ENCODE measurements at regions not wholly inside any gene's neighbourhood (a gene's known extent, or its start where the extent isn't known, plus 50 kb on each side); places are given as distances from the start of the nearest gene placed in this dataset.

DNA sequence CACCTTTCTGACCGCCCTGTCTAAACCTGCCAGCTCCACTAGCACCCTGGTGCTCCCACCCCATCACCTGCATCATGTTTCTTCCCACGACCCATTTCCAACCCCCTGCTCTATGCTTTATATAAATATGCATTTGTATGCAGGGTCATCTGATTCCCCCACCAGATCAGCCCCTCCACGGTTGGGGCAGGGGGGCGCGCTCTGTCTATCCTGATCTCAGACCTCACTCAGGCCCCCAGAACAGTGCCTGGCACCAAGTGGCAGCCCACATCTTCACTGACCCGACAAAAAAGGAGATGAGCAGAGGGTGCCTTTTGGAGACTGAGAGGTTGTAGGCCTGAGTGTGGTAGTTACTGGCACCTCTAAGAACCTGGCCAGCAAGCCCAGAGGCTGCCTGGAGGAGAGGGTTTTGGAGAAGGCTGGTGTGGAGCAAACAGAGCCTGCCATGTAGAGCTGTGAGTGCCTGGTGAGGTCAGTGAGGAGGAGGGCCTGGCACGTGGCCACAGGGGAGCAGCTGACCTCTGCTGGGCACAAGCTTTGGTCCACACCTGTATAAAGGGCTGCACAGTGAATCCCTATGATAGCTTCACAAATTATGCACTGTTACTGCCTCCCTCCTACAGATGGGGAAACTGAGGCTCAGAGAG lies 86.3 kb upstream of the RTL6 start:
- ChIA-PET POLR2A (no interaction called here), CTCF (interaction anchor here (0.6 to 1.5 kb wide), 2 partner anchors 43 to 1905 kb away, joined by 3 to 6 read pairs; no protein-coding TSS in a partner anchor)
- no peaks in the 10 kb centered on the region for H3K9me2 ChIP-seq
- H3F3A ChIP-seq (replicated peaks; ENCODE audit: insufficient read depth), result no peaks in the 10 kb centered on the region
- no peak overlapping the region for H3K4me2 ChIP-seq
- no peaks in the 10 kb centered on the region for H3K79me2 ChIP-seq (ENCODE audit: insufficient read depth)
- no peaks in the 10 kb centered on the region for H3K4me1 ChIP-seq (ENCODE audit: control insufficient read depth in 1 of 2, insufficient read depth in 2 of 2, low read depth in 1 of 2, low read length in 1 of 2)
- TF ChIP-seq GABPA (IDR thresholded peaks at IDR 0.05; ENCODE audit: low read depth) (no peak), SMC3 (IDR thresholded peaks at IDR 0.05; ENCODE audit: low read depth, low read length) (no peak), FOSL2 (IDR thresholded peaks at IDR 0.05; ENCODE audit: borderline replicate concordance, low read depth) (no peak), RFX5 (IDR thresholded peaks at IDR 0.05; ENCODE audit: low read length) (no peak), TAF1 (IDR thresholded peaks at IDR 0.05; ENCODE audit: borderline replicate concordance, low read depth, low read length) (no peak)
- TF ChIP-seq, protein P1, sequence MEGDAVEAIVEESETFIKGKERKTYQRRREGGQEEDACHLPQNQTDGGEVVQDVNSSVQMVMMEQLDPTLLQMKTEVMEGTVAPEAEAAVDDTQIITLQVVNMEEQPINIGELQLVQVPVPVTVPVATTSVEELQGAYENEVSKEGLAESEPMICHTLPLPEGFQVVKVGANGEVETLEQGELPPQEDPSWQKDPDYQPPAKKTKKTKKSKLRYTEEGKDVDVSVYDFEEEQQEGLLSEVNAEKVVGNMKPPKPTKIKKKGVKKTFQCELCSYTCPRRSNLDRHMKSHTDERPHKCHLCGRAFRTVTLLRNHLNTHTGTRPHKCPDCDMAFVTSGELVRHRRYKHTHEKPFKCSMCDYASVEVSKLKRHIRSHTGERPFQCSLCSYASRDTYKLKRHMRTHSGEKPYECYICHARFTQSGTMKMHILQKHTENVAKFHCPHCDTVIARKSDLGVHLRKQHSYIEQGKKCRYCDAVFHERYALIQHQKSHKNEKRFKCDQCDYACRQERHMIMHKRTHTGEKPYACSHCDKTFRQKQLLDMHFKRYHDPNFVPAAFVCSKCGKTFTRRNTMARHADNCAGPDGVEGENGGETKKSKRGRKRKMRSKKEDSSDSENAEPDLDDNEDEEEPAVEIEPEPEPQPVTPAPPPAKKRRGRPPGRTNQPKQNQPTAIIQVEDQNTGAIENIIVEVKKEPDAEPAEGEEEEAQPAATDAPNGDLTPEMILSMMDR (IDR thresholded peaks at IDR 0.05), result no peak
- H3K4me3 ChIP-seq (ENCODE audit: low read depth in 2 of 2, low read length in 1 of 2), result no peak overlapping the region
- H3K36me3 ChIP-seq (replicated peaks in 1 of 2; ENCODE audit: control insufficient read depth in 1 of 2, insufficient read depth in 2 of 2, low read length in 1 of 2), result no peaks in the 10 kb centered on the region
- H3K9ac ChIP-seq, result no peak overlapping the region
- WGBS (ENCODE audit: low lambda C conversion rate), result 61% methylated on average over 7 of the region's 7 CpGs
- H3K27me3 ChIP-seq (ENCODE audit: insufficient read depth), result no peaks in the 10 kb centered on the region
- H2AFZ ChIP-seq (ENCODE audit: low read depth), result no peak overlapping the region
- DNase-seq, result no peak
- H4K20me1 ChIP-seq (ENCODE audit: insufficient read depth), result no peaks in the 10 kb centered on the region
- no peak overlapping the region for H3K27ac ChIP-seq (ENCODE audit: low read depth in 2 of 2, low read length in 1 of 2)
- H3K9me3 ChIP-seq, result no peaks in the 10 kb centered on the region

DNA sequence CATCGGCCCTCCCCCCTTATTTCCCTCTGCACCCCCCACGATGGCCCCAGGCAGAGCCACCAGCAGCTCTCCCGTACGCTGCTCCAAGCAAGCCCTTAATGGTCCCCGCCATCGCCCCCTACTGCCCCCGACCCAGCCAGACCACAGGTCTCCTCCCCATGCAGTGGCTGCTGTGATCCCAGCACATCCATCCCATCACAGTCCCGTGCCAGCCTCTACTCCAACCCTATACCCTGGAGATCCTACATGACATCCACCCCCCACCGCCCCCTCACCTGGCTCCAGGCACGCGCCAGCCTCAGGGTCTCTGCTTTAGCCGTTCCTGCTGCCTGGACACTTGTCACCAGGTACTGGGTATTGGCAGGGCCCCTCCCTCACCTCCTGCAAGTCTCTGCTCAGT lies 85.8 kb upstream of the RTL6 start:
- Histone ChIP-seq H4K20me1 (ENCODE audit: insufficient read depth) (no peaks in the 10 kb centered on the region), H3K9me3 (no peaks in the 10 kb centered on the region), H2AFZ (ENCODE audit: low read depth) (no peak overlapping the region), H3K4me2 (no peak overlapping the region), H3K4me1 (ENCODE audit: control insufficient read depth in 1 of 2, insufficient read depth in 2 of 2, low read depth in 1 of 2, low read length in 1 of 2) (no peaks in the 10 kb centered on the region), H3K27me3 (ENCODE audit: insufficient read depth) (no peaks in the 10 kb centered on the region), H3K9ac (no peak overlapping the region), H3K36me3 (replicated peaks in 1 of 2; ENCODE audit: control insufficient read depth in 1 of 2, insufficient read depth in 2 of 2, low read length in 1 of 2) (no peaks in the 10 kb centered on the region), H3K9me2 (no peaks in the 10 kb centered on the region), H3K79me2 (ENCODE audit: insufficient read depth) (no peaks in the 10 kb centered on the region), H3K27ac (ENCODE audit: low read depth in 2 of 2, low read length in 1 of 2) (no peak overlapping the region), H3K4me3 (ENCODE audit: low read depth in 2 of 2, low read length in 1 of 2) (no peak overlapping the region), H3F3A (replicated peaks; ENCODE audit: insufficient read depth) (no peaks in the 10 kb centered on the region)
- TF ChIP-seq FOSL2 (IDR thresholded peaks at IDR 0.05; ENCODE audit: borderline replicate concordance, low read depth), result no peak
- DNase-seq, result no peak
- WGBS (ENCODE audit: low lambda C conversion rate), result 59% methylated on average over 11 of the region's 12 CpGs
- ChIA-PET CTCF (interaction anchor here (0.6 to 1.5 kb wide), 2 partner anchors 43 to 1905 kb away, joined by 3 to 6 read pairs; no protein-coding TSS in a partner anchor), POLR2A (no interaction called here)

DNA sequence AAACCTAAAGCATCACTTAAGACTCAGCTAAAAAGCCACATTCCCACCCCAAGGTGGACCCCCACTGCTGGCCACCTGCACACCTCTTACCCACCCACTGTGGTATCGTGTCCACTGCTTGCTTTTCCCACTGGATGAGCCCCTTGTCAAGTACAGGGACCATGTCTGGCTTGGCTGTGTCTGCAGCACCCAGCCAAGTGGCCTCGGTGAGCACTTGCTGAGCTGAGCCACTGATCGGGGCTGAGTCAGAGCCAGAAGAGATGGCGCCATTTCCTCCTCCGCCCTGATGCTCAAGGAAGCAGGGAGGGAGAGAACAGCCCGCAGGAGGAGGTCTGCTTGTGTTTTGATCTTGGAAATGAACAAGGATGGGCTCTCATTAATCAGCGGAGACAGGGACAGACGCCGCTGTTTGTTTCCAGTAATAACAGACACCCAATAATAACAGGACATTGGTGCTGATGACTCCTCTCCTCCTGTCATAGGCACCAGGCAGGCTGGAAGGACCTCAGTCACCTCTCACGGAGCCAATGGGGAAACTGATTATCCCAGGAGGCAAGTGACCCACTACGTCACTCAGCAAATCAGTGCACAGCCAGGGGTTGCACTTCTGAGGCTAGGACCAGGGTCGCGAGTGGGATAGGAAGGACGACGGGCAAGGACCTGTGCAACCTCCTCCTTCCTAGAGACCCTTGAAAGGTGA lies 85.2 kb upstream of the RTL6 start:
- Histone ChIP-seq H3K4me3 (ENCODE audit: low read depth in 2 of 2, low read length in 1 of 2) (no peak overlapping the region), H3K36me3 (replicated peaks in 1 of 2; ENCODE audit: control insufficient read depth in 1 of 2, insufficient read depth in 2 of 2, low read length in 1 of 2) (no peaks in the 10 kb centered on the region), H3K27me3 (ENCODE audit: insufficient read depth) (no peaks in the 10 kb centered on the region), H3K4me1 (ENCODE audit: control insufficient read depth in 1 of 2, insufficient read depth in 2 of 2, low read depth in 1 of 2, low read length in 1 of 2) (no peaks in the 10 kb centered on the region), H3K4me2 (no peak overlapping the region), H2AFZ (ENCODE audit: low read depth) (no peak overlapping the region), H3K79me2 (ENCODE audit: insufficient read depth) (no peaks in the 10 kb centered on the region), H3K27ac (ENCODE audit: low read depth in 2 of 2, low read length in 1 of 2) (no peak overlapping the region), H3K9ac (no peak overlapping the region), H3K9me3 (no peaks in the 10 kb centered on the region), H3K9me2 (no peaks in the 10 kb centered on the region), H4K20me1 (ENCODE audit: insufficient read depth) (no peaks in the 10 kb centered on the region), H3F3A (replicated peaks; ENCODE audit: insufficient read depth) (no peaks in the 10 kb centered on the region)
- DNase-seq, result no peak
- 61% methylated on average over 9 of the region's 15 CpGs for WGBS (ENCODE audit: low lambda C conversion rate)
- ChIA-PET CTCF (interaction anchor here (1.0 kb wide), 1 partner anchor 152 kb away, joined by 4 read pairs; no protein-coding TSS in a partner anchor), POLR2A (no interaction called here)
- TF ChIP-seq SIN3A (IDR thresholded peaks at IDR 0.05; ENCODE audit: borderline replicate concordance, low read depth, low read length) (no peak), NFIC (IDR thresholded peaks at IDR 0.05; ENCODE audit: borderline replicate concordance) (no peak), CHD2 (IDR thresholded peaks at IDR 0.05; ENCODE audit: low read length, partially characterized antibody) (no peak), TAF1 (IDR thresholded peaks at IDR 0.05; ENCODE audit: borderline replicate concordance, low read depth, low read length) (no peak), GATA2 (CRISPR knock-in tag; IDR thresholded peaks at IDR 0.05) (no peak)
- TF ChIP-seq, protein P1 (IDR thresholded peaks at IDR 0.05), result no peak
- TF ChIP-seq, protein P2, sequence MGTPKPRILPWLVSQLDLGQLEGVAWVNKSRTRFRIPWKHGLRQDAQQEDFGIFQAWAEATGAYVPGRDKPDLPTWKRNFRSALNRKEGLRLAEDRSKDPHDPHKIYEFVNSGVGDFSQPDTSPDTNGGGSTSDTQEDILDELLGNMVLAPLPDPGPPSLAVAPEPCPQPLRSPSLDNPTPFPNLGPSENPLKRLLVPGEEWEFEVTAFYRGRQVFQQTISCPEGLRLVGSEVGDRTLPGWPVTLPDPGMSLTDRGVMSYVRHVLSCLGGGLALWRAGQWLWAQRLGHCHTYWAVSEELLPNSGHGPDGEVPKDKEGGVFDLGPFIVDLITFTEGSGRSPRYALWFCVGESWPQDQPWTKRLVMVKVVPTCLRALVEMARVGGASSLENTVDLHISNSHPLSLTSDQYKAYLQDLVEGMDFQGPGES (IDR thresholded peaks at IDR 0.05; ENCODE audit: low read depth, low read length), result no peak
- TF ChIP-seq, protein P3, sequence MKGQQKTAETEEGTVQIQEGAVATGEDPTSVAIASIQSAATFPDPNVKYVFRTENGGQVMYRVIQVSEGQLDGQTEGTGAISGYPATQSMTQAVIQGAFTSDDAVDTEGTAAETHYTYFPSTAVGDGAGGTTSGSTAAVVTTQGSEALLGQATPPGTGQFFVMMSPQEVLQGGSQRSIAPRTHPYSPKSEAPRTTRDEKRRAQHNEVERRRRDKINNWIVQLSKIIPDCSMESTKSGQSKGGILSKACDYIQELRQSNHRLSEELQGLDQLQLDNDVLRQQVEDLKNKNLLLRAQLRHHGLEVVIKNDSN (IDR thresholded peaks at IDR 0.05; ENCODE audit: borderline replicate concordance, low read depth), result no peak
- TF ChIP-seq, protein P4, sequence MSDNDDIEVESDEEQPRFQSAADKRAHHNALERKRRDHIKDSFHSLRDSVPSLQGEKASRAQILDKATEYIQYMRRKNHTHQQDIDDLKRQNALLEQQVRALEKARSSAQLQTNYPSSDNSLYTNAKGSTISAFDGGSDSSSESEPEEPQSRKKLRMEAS (IDR thresholded peaks at IDR 0.05; ENCODE audit: low read depth), result no peak
